ENCODE measurements at regions not wholly inside any gene's neighbourhood (a gene's known extent, or its start where the extent isn't known, plus 50 kb on each side); places are given as distances from the start of the nearest gene placed in this dataset.

- H3K27me3 ChIP-seq (ENCODE audit: control insufficient read depth in 2 of 2, insufficient read depth in 2 of 2, low read length in 2 of 2), result peaks cover 33 to 54% of the 10 kb centered on the region in 2 donors
- Mint-ChIP-seq H3K4me1 (peaks cover 4% of the 10 kb centered on the region), H3K36me3 (peaks cover 0 to 3% of the 10 kb centered on the region in 2 donors), H3K27ac (no peak overlapping the region), H3K27me3 (ENCODE audit: low read depth in 3 of 3) (peaks cover 52 to 71% (median 53%) of the 10 kb centered on the region in 3 donors), H3K4me3 (peak overlapping the region in 1 of 2 donors; percentile 64), H3K9me3 (peaks cover 0 to 4% (median 0%) of the 10 kb centered on the region in 7 donors)
- H3K4me1 ChIP-seq (ENCODE audit: control insufficient read depth in 1 of 2, insufficient read depth in 2 of 2, low read length in 2 of 2), result peaks cover 0 to 6% of the 10 kb centered on the region in 2 donors
- H3K9ac ChIP-seq (ENCODE audit: insufficient read depth, low read length, poor library complexity, severe bottlenecking), result no peak overlapping the region
- H3K9me3 ChIP-seq (replicated peaks in 1 of 2; ENCODE audit: control insufficient read depth in 1 of 2, insufficient read depth in 1 of 2, low read length in 2 of 2), result peaks cover 3 to 17% of the 10 kb centered on the region in 2 donors
- no peak for TF ChIP-seq CTCF (IDR thresholded peaks at IDR 0.05)
- no peak overlapping the region for H2AFZ ChIP-seq (ENCODE audit: insufficient read depth, low read depth, low read length, poor library complexity, severe bottlenecking)
- 91% methylated on average over 1 of the region's 6 CpGs for WGBS (ENCODE audit: insufficient coverage)
- H3K79me2 ChIP-seq (ENCODE audit: insufficient read depth, low read length), result no peaks in the 10 kb centered on the region
- no peak overlapping the region for H3K27ac ChIP-seq (ENCODE audit: low read depth in 1 of 2, low read length in 2 of 2)
- H3K36me3 ChIP-seq (replicated peaks in 1 of 2; ENCODE audit: control insufficient read depth in 1 of 2, insufficient read depth in 2 of 2, low read length in 2 of 2), result no peaks in the 10 kb centered on the region
- no peak for DNase-seq
- H3K4me2 ChIP-seq (replicated peaks; ENCODE audit: extremely low read depth, low read length, poor library complexity, severe bottlenecking), result no peak overlapping the region
- H3K4me3 ChIP-seq (replicated peaks in 1 of 3; ENCODE audit: low read depth in 2 of 3, low read length in 3 of 3), result no peak overlapping the region
- intact Hi-C loops (cut with micrococcal nuclease), result loop anchor here (5.0 to 10.0 kb wide), 3 partner anchors 703 to 933 kb away; partner anchors contain the start of gene CHST13 (in 2 of the 2)
- no peaks in the 10 kb centered on the region for H4K20me1 ChIP-seq (ENCODE audit: insufficient read depth, low read length)
These were observed 132.9 kb downstream of the TPRA1 start for GRCh38 chr3:127457546-127458145.

DNA sequence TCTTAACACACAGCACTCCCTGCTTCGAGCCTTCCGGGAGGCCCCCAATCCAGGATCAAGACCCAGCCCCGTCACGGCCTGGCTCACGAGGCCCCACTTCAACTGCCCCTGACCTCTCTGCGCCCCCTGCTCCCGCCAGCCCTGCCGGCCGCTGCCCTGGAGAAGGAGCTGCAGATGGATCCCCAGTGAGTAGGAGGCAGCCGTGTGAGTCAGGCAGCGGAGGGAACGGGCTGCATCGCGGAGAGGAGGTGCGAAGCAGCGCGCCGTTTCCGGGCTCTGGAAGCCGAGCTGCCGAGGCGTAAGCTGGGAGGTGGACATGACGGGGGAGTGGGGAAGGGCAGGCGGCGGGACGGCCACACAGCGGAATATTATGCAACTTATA, 133.4 kb downstream of the TPRA1 start:
- Histone ChIP-seq H3K36me3 (replicated peaks in 1 of 2; ENCODE audit: control insufficient read depth in 1 of 2, insufficient read depth in 2 of 2, low read length in 2 of 2) (no peaks in the 10 kb centered on the region), H3K4me2 (replicated peaks; ENCODE audit: extremely low read depth, low read length, poor library complexity, severe bottlenecking) (no peak overlapping the region), H4K20me1 (ENCODE audit: insufficient read depth, low read length) (no peaks in the 10 kb centered on the region), H3K4me3 (replicated peaks in 1 of 3; ENCODE audit: low read depth in 2 of 3, low read length in 3 of 3) (no peak overlapping the region), H3K79me2 (ENCODE audit: insufficient read depth, low read length) (no peaks in the 10 kb centered on the region), H2AFZ (ENCODE audit: insufficient read depth, low read depth, low read length, poor library complexity, severe bottlenecking) (no peak overlapping the region), H3K27me3 (ENCODE audit: control insufficient read depth in 2 of 2, insufficient read depth in 2 of 2, low read length in 2 of 2) (peaks cover 33 to 54% of the 10 kb centered on the region in 2 donors), H3K9ac (ENCODE audit: insufficient read depth, low read length, poor library complexity, severe bottlenecking) (no peak overlapping the region), H3K4me1 (ENCODE audit: control insufficient read depth in 1 of 2, insufficient read depth in 2 of 2, low read length in 2 of 2) (peaks cover 0 to 6% of the 10 kb centered on the region in 2 donors), H3K9me3 (replicated peaks in 1 of 2; ENCODE audit: control insufficient read depth in 1 of 2, insufficient read depth in 1 of 2, low read length in 2 of 2) (peaks cover 3 to 17% of the 10 kb centered on the region in 2 donors), H3K27ac (ENCODE audit: low read depth in 1 of 2, low read length in 2 of 2) (no peak overlapping the region)
- no peak overlapping the region for H3K27ac Mint-ChIP-seq
- intact Hi-C loops (cut with micrococcal nuclease), result loop anchor here (5.0 to 10.0 kb wide), 3 partner anchors 702 to 932 kb away; partner anchors contain the start of gene CHST13 (in 2 of the 2)
- H3K36me3 Mint-ChIP-seq, result peaks cover 0 to 3% of the 10 kb centered on the region in 2 donors
- no peak for TF ChIP-seq CTCF (IDR thresholded peaks at IDR 0.05)
- 7% methylated on average over 19 of the region's 27 CpGs for WGBS (ENCODE audit: insufficient coverage)
- peaks cover 53 to 71% (median 55%) of the 10 kb centered on the region in 3 donors for H3K27me3 Mint-ChIP-seq (ENCODE audit: low read depth in 3 of 3)
- H3K4me1 Mint-ChIP-seq, result peaks cover 4% of the 10 kb centered on the region
- H3K4me3 Mint-ChIP-seq, result peak overlapping the region in 1 of 2 donors; percentile 64
- peaks cover 0 to 4% (median 0%) of the 10 kb centered on the region in 7 donors for H3K9me3 Mint-ChIP-seq
- no peak for DNase-seq
